GM18870 (cell line): ENCODE measurements at regions not wholly inside any gene's neighbourhood (a gene's known extent, or its start where the extent isn't known, plus 50 kb on each side); places are given as distances from the start of the nearest gene placed in this dataset.
"Not testable (repeated sequence)": the region's sequence is repeated elsewhere in the genome, so short reads cannot be mapped to it uniquely, and the experiment has no call there.

ENCODE experiments used
- ATAC-seq: cut with Tn5 transposase; IDR thresholded peaks from one replicate; pipeline ENCODE4 v1.9.1; 2021; ENCODE audit warnings: moderate library complexity; ENCODE audit not compliant: unreplicated experiment

GRCh38 chr3:20842594-20843436 lies 656.8 kb upstream of the SGO1 start:
- ATAC-seq = no peak

GRCh38 chr3:20842002-20842401 lies 656.0 kb upstream of the SGO1 start:
- ATAC-seq = no peak

GRCh38 chr3:20837676-20838302 lies 651.8 kb upstream of the SGO1 start:
- ATAC-seq = no peak

GRCh38 chr3:20836801-20837200 lies 650.8 kb upstream of the SGO1 start:
- ATAC-seq = no peak

- ATAC-seq = no peak
Measured at GRCh38 chr3:20832963-20833362, 647.0 kb upstream of the SGO1 start.

- ATAC-seq = no peak
Measured at GRCh38 chr3:20822251-20822650, 636.2 kb upstream of the SGO1 start.

- ATAC-seq = not testable (repeated sequence)
Measured at GRCh38 chr3:20820872-20821271, 634.9 kb upstream of the SGO1 start.

GRCh38 chr3:20811631-20812030 lies 625.6 kb upstream of the SGO1 start:
- ATAC-seq = no peak

- ATAC-seq = no peak
Measured at GRCh38 chr3:20811006-20811405, 625.0 kb upstream of the SGO1 start.

- no peak for ATAC-seq
Measured at GRCh38 chr3:20810555-20810954, 624.5 kb upstream of the SGO1 start.

GRCh38 chr3:20809356-20809755 lies 623.4 kb upstream of the SGO1 start:
- no peak for ATAC-seq

- no peak for ATAC-seq
Measured at GRCh38 chr3:20808864-20809263, 622.9 kb upstream of the SGO1 start.

GRCh38 chr3:20798666-20799065 lies 612.7 kb upstream of the SGO1 start:
- ATAC-seq = no peak

- no peak for ATAC-seq
Measured at GRCh38 chr3:20787005-20787404, 601.0 kb upstream of the SGO1 start.

GRCh38 chr3:20776692-20777091 lies 590.7 kb upstream of the SGO1 start:
- no peak for ATAC-seq

GRCh38 chr3:20776286-20776685 lies 590.3 kb upstream of the SGO1 start:
- ATAC-seq = no peak

- ATAC-seq = no peak
Measured at GRCh38 chr3:20773320-20773984, 587.4 kb upstream of the SGO1 start.

GRCh38 chr3:20772869-20773268 lies 586.9 kb upstream of the SGO1 start:
- no peak for ATAC-seq

- no peak for ATAC-seq
Measured at GRCh38 chr3:20769430-20769829, 583.4 kb upstream of the SGO1 start.

- no peak for ATAC-seq
Measured at GRCh38 chr3:20760981-20761380, 575.0 kb upstream of the SGO1 start.

- no peak for ATAC-seq
Measured at GRCh38 chr3:20752416-20752815, 566.4 kb upstream of the SGO1 start.

- ATAC-seq = no peak
Measured at GRCh38 chr3:20751296-20751695, 565.3 kb upstream of the SGO1 start.
